ENCODE measurements at regions not wholly inside any gene's neighbourhood (a gene's known extent, or its start where the extent isn't known, plus 50 kb on each side); places are given as distances from the start of the nearest gene placed in this dataset.

GRCh38 chr3:188940573-188940932 is 231.2 kb upstream of the TPRG1 start:
- DNase-seq = no peak

DNA sequence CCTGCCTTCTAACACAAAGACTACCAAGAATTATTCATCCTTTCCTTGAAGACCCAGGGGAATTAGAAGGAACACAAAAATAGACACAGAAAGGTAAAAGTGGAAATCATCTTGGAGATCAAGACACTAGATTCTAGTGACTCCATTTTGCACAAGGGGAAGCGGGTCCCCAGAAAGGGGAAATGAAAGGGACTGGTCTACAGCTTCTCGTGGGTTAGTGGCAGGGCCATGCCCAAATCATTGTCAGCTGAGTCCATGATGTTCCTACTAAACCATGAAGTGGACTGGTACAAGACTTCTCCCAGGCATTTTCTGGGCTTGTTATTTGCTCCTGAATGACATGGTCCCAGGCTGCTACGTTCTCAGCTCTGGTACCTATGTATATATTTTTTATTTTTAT is 230.7 kb upstream of the TPRG1 start:
- DNase-seq = no peak

DNA sequence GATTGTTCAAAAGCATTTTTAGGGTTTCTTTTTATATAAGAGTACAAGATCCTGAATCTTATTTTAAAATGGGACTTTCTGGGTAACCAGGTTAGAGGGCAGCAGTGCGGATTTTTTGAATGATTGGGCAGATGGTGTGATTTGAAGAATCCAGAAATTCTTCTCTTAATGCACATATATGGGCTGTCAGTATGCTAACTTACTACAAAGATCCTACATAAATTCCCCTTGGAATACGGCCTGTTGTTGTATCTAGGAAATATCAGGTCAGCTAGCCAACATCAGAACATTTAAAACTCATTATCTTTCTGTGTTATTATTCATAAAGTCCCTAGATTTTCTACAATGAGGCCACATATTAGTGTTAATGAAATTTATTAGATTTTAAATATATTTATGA is 229.6 kb upstream of the TPRG1 start:
- DNase-seq = no peak

DNA sequence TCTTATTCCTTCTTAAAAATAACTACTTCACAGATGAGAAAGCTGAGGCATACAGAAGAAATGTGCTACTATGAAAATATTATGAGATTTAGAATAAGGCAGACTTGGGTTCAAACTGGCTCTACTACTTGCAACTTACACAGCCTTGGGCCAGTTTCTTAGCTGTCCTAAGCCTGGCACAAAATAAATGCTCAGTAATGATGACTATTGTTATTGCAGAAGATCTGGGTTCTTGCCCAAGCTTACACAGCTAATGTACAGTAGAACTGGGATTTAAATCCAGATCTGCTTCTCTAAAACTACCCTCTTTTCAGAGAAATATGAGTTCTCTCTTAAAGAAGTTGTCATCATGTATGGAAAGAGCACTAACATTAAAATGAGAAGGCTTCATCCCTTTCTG is 228.2 kb upstream of the TPRG1 start:
- no peak for DNase-seq

GRCh38 chr3:188944108-188944507 is 227.7 kb upstream of the TPRG1 start:
- no peak for DNase-seq

GRCh38 chr3:188946351-188947240 is 225.2 kb upstream of the TPRG1 start:
- DNase-seq = no peak

DNA sequence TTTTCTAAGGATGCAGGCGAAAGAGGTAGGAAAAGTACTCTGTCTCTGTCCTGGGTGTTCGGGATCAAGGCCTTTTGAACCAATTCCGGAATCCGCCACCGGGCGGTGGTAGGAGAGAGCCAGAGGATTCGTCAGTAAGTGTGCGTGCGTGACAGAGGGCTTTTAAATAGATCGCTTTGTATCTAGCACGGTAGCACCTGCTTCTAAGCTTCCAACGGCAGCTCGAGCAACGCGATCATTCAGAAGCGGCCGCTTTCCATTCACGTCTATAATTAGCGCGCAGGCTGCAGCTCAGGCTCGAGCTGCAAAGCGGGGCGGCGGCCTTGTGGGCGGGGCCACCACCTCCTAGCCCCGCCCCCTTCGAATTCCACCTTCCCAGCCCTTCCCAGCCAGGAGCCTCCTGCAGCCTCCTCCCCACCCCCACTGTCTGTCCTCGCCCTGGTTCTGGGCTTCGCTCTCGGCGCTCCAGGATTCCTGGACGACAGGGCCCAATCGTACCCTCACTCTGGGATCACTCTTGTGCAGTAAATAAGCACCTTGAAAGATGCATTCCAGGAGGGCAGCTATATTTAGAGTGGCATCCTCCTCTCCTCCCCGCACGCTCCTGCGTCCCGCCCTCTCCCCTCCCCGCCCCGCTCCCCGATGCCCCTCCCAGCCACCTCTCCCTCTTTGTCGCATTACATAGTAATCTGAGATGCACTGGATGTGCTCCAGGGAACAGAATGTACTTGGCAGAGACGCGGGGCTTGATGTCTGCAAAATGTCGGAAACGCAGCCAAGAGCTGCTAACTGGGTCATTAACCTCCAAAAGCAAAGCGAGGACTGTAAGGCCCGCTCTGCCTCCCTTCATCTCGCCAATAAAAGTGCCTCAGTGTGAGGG is 224.1 kb upstream of the TPRG1 start:
- no peak for DNase-seq

GRCh38 chr3:188948281-188948996 is 223.3 kb upstream of the TPRG1 start:
- DNase-seq = no peak

- DNase-seq = no peak
Measured at GRCh38 chr3:188948997-188949389, 222.8 kb upstream of the TPRG1 start.

- DNase-seq = no peak
Measured at GRCh38 chr3:188949456-188949855, 222.3 kb upstream of the TPRG1 start.

DNA sequence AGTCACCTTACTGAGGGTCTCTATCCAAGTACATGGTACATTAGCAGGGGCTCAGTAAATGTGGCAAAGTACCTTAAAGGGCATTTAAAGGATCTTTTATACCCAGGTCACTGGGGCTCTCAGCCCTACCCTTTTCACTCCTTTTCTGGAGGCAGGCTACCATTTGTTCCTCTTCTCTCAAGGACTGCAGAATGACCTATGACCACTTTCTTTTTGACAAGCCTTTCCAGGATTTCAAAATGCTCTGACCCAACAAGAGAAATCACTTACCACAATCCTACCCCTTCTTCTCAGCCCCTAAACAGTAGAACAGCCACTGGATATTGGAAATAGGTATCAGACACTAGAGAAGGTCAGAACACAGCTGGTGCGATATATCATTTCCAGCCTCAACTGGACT is 221.8 kb upstream of the TPRG1 start:
- DNase-seq = no peak

DNA sequence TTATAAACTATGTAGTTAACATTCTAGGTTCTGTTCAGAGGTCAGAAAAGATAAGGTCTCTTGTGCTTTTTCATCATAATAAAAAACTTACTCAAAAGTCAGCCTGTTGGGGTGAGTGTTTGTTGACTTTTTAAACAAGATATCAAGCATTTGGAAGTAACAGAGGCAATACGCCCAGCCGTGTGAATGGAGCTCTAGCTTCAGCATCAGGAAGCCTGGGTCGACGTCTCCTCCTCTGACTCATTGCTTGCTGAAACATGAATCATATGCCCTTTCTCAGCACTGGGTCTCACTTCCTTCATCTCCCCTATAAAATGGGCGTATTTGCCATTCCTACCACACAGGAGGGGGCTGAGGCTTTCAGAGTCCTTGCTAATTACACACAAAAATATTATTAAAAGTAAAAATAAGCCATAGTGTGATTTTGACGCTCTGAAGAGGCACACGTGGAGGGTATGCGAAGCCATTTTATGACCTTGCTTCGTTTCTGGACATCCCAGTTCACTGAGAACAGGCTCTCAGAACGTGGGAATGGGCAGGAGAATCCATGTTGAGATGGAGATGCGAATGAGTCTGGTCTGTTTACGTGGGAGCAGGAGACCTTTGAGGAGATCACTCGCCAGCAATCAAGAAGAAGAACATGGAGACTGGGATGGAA is 220.8 kb upstream of the TPRG1 start:
- no peak for DNase-seq

DNA sequence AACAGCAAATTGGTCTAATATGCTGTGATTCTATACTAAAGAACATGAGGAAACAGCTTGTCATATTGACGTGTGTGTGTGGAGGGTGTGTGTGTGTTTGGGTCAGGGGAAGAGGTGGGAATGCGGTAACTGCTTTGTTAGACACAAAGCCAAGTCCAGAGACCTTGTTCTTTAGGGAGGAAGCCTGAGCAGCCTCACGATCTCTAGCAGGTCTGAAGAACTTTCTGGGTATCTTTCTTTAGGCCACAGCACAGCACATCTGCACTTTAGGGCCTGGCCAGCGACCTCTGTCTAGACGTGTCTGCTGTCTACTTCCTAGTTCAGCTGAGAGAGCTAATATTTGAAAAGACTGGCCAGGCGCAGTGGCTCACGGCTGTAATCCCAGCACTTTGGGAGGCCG is 220.0 kb upstream of the TPRG1 start:
- no peak for DNase-seq

DNA sequence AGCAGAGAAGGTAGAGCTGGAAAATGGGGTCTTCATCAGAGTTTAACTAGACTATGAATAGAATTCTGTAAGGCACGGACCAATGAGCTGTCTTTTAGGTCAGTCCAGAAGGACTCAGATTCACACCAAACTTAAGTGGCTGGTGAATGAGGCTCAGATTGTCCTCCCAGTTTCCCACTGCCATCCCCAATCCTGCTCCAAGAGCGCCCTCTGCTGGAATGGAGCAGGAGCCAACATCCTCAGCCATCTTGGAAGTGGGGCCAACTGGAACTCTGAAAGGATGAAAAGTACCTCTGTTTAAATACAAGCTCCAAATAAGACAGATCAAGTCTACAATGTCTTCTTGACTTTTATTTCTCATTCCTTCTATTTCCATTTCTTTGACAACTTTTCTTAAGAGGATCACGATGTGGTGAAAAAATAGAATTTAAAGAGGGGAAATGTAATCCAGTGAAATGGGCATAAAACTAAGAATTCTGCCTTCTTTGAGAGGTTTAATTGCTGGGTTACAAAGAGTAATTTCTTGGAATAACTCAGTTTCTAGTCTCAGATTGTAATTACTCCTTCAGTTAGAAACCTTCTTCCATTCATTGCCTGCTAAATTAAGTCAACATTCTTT is 217.1 kb upstream of the TPRG1 start:
- peak; percentile 44 for DNase-seq

DNA sequence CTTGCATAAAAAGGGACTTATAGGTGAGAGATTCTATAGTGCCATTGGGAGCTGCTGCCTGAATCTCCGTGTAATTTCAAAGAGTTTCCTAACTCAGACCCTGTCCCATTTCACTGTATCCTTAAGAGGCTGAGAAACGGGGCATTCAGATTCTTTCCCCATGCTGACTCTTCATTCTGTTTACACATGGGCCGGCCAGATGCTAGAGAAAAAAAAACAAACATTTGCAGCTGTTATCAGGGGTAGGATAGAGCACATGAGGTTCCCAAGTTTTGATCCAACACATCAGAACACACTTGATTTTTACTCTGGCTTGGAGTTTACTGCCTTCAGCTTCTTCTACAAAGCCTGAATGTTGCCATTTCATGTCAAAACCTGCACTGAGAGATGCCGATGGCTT is 215.9 kb upstream of the TPRG1 start:
- no peak for DNase-seq

DNA sequence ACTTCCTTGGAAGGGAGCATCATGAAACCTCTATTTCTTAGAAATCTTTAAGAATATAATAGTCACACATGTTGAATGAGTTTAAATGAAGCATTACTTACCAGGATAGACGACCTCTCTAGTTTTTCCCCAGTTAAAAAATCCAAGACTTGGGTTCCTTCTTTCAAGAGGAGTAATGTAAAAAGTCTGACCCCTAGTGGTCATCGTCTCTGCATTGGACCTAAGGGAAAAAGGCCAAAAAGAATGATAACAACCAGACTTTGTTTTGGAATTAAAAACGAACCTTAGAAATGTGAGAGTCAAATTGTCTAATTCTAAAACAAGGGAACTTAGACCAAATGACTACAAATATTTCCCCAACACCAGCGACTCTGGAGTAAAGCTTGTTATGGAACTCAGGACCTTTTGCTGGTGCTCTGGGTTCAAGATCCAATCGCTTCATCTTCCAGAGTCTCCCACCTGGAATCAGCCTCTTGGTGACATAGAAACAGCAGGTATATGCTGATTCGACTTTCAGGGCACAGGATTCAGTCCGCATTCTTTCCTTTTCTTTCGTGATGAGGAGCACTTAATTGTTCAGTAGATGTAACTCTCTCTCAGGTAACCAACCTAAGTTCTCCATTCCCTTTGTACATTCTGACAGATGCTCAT is 214.8 kb upstream of the TPRG1 start:
- DNase-seq = no peak

DNA sequence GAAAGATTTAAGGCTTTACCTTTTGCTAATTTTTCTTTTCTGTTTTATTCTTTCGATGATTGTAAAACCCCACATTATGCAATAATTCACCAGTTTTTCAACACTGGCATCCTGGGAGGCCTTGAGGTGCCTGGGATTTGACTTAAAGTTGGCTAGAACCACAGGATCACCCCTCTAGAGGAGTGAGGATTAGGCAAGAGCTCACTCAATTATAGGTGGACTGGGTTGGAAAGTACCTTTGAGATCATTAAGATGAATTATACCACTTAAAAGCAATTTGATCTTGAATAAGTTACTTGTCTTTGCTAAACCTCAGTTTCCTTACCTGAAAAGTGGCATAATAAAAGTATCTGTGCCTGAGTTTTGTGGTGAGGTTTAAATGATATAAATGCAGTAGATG is 212.8 kb upstream of the TPRG1 start:
- no peak for DNase-seq

DNA sequence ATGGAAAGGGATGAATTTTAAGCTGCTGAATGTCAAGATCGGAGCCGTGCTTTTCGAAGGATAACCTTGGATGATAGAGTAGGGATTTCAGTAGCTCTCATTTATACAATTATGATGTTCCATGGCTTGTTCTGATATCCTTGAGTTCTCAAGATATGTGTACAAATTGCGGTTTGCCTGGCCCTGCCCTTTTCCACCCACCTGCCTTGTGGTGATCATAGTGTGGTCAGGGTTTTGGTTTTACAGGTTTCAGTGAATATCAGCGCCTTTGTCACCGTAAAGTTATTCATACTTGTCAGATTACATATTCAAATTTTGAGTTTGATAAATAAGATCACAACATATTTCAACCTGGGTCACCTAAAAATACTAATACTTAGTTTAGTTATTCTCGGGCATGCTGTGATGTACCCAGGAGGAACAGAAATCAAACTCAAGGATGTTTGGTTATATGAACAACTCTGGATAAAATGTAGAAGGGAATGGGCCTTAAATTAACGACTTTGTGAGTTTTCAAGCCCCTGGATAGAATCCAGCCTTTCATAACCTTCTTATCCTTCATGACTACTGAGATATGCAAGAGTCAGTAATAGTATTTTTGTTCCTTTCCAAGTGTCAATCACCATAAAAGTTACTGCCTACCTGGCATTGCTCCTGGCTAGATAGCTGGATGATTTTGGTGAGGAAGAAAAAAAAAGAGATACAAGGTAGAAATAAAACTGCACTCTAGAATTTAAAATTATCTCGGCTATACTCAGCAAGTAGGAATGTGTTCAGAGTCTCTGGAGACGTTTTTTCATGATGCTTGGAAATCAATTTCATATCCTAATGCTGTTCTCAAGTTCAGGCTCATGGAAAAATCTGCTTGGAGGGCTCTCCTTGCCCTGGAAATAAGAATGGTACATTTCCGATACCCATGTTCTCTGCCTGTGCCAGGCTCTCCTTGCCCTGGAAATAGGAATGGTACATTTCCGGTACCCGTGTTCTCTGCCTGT is 209.2 kb upstream of the TPRG1 start:
- DNase-seq = no peak

DNA sequence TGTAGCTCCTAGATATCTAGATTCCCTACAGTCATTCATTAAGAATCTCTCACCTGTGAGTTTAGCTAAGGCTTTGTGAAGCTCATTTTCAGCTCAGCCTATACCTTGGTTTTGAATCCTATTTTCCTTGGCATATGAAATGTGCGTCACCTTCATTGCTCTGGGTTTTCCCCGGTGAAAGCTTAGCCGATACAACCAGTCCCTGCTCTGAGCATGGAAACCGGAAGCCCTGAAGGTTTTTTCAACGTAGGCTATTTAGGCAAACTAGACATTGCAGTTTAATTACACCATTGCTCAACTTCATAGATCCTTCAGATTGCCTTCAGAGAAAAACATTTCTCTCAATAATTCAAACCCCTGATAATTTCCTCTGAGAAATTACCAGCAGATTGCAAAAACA is 206.8 kb upstream of the TPRG1 start:
- no peak for DNase-seq

DNA sequence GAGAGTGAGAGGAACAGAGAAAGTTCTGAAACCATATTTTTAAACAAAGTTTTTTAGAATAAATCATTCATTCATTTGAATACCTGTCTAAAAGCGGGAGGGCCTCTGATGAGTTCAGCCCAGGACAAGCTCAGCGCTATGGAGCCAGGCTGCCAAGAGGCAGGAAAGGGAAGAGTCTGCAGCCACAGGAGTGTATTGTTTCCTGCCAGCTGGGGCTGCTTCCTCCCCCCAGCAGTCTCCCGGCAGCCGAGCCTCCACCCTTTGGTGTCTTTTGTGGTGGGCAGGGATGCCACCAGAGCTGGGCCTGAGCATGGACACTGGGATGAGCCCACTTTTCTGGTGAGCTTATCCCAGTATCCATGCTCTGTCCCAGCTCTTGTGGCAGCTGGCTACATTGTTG is 199.5 kb upstream of the TPRG1 start:
- no peak for DNase-seq

Data from activated effector memory CD4-positive, alpha-beta T cell treated with Interleukin-2 at 50 U/mL for 16 hours (primary cell).